Right lobe of liver (tissue), 6 donors: ENCODE measurements at regions not wholly inside any gene's neighbourhood (a gene's known extent, or its start where the extent isn't known, plus 50 kb on each side); places are given as distances from the start of the nearest gene placed in this dataset.

ENCODE experiments used
- ATAC-seq, 4 donors: fragments of 200-7000 bp; cut with Tn5 transposase; one replicate each; pipeline ENCODE4 v1.9.1; 2020; ENCODE audit warnings: mild to moderate bottlenecking in 4 of 4, moderate library complexity in 4 of 4
- DNase-seq, 3 donors: peaks; one replicate each; pipeline ENCODE4 v3.0.0-alpha.2; 2020
- H3K27ac ChIP-seq, 3 donors: fragments of 200-600 bp; one replicate each; pipeline ENCODE4 v1.8.0; 2022
- H3K27me3 ChIP-seq, 2 donors: fragments of 200-600 bp; one replicate each; pipeline ENCODE4 v1.8.0; 2022
- H3K36me3 ChIP-seq, 4 donors: fragments of 200-600 bp; sonication (generic) in 1 of 4; one replicate each; pipeline versions ENCODE4 v1.5.1 to v1.8.0; 2017 to 2022; ENCODE audit warnings: control low read depth in 1 of 4
- H3K4me1 ChIP-seq, 4 donors: fragments of 200-600 bp; sonication (generic) in 1 of 4; one replicate each; pipeline versions ENCODE4 v1.5.1 to v1.8.0; 2017 to 2022; ENCODE audit warnings: control low read depth in 1 of 4
- H3K4me3 ChIP-seq, 3 donors: fragments of 200-600 bp; one replicate each; pipeline ENCODE4 v1.8.0; 2022
- H3K9me3 ChIP-seq, 4 donors: fragments of 200-600 bp; sonication (generic) in 1 of 4; one replicate each; pipeline versions ENCODE4 v1.5.1 to v1.8.0; 2017 to 2022; ENCODE audit warnings: control low read depth in 1 of 4
- CTCF ChIP-seq, 4 donors: fragments of 200-600 bp in 3 of 4; fragments of 450-650 bp in 1 of 4; IDR thresholded peaks; one replicate each; pipeline versions ENCODE4 v1.5.1 to v1.8.0; 2016 to 2022; ENCODE audit warnings: antibody characterized with exemption in 4 of 4, mild to moderate bottlenecking in 2 of 4
- POLR2A ChIP-seq: fragments of 450-650 bp; IDR thresholded peaks from one replicate; pipeline ENCODE4 v1.6.1; 2017; ENCODE audit warnings: antibody characterized with exemption, mild to moderate bottlenecking
- WGBS: methylation state at CpG from one replicate; pipeline ENCODE4 v1.1.6; 2018; ENCODE audit warnings: low coverage, low lambda C conversion rate; ENCODE audit not compliant: insufficient coverage; ENCODE audit errors: missing lambda C conversion rate; 5-methylcytosine and 5-hydroxymethylcytosine counted together
- intact Hi-C, 2 donors: fragments of 100-400 bp; cut with DNase I; formaldehyde crosslinking; loops; one replicate each; pipeline versions ENCODE4 v1.11.2 to v1.14.1; 2022
- donor health status: DM: no; HTN: yes; CAD: no.
- donor health status: DM: no; HTN: no; CAD: no.
- donor health status: DM: no; HTN: no; CAD: no.
- donor health status: DM: no; HTN: yes; CAD: no.
- donor health status: DM: no; HTN: yes; CAD: no.

DNA sequence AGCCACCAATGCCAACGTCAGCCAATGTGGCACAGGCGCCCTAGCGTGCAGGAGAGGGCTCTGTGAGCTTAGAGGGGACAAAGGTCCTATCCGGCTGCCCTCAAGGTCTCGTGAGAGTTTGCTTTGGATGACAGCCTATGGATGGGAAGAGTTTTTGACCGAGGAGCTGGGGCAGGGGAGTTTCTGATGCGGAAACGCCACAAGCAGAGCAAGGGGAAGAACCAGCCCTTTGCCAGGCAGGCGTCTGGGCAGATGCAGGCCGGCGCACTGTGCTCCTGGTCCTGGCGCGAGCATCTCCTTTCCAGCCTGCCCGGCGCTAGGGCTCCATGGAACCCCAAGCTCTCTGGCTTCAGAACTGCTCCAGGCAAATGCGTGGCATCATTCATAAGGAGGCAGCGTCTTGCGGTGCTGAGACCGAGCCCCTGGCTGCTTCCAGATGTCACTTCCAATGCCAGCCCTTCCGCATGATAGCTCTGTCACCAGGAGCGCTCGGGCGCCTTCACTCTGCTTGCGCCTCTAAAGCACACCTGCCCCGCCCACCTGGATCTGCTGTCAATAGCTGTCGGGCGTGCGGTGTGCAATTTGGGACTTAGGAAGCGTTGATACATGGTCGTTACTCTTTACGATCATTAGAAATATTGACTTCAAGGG is 374.9 kb upstream of the IRX1 start:
- no peaks in the 10 kb centered on the region for H3K27me3 ChIP-seq
- H3K4me3 ChIP-seq = no peak overlapping the region
- TF ChIP-seq CTCF (IDR thresholded peaks at IDR 0.05) (no peak), POLR2A (no peak)
- H3K4me1 ChIP-seq = no peaks in the 10 kb centered on the region
- no peaks in the 10 kb centered on the region for H3K36me3 ChIP-seq
- ATAC-seq (no peak), DNase-seq (no peak)
- H3K27ac ChIP-seq = no peak overlapping the region
- no peaks in the 10 kb centered on the region for H3K9me3 ChIP-seq
- intact Hi-C loops = no loop called here
- WGBS = 73% methylated on average over 18 of the region's 31 CpGs

- H3K27ac ChIP-seq = no peak overlapping the region
- no peak for ATAC-seq
- H3K9me3 ChIP-seq = no peaks in the 10 kb centered on the region
- H3K36me3 ChIP-seq = no peaks in the 10 kb centered on the region
- no peak for DNase-seq
- H3K4me1 ChIP-seq = no peaks in the 10 kb centered on the region
- H3K4me3 ChIP-seq = no peak overlapping the region
- TF ChIP-seq POLR2A (no peak), CTCF (IDR thresholded peaks at IDR 0.05) (no peak)
- 64% methylated on average over 8 of the region's 13 CpGs for WGBS
- no peaks in the 10 kb centered on the region for H3K27me3 ChIP-seq
- intact Hi-C loops = no loop called here
Measured at GRCh38 chr5:3220201-3220600, 375.4 kb upstream of the IRX1 start.

- H3K9me3 ChIP-seq = no peaks in the 10 kb centered on the region
- no peaks in the 10 kb centered on the region for H3K27me3 ChIP-seq
- H3K4me1 ChIP-seq = no peaks in the 10 kb centered on the region
- H3K4me3 ChIP-seq = no peak overlapping the region
- no peak for ATAC-seq
- WGBS = 60% methylated on average over 8 of the region's 20 CpGs
- no peaks in the 10 kb centered on the region for H3K36me3 ChIP-seq
- TF ChIP-seq CTCF (IDR thresholded peaks at IDR 0.05) (no peak), POLR2A (no peak)
- H3K27ac ChIP-seq = no peak overlapping the region
- intact Hi-C loops = no loop called here
- DNase-seq = no peak
Measured at GRCh38 chr5:3218916-3219650, 376.5 kb upstream of the IRX1 start.

DNA sequence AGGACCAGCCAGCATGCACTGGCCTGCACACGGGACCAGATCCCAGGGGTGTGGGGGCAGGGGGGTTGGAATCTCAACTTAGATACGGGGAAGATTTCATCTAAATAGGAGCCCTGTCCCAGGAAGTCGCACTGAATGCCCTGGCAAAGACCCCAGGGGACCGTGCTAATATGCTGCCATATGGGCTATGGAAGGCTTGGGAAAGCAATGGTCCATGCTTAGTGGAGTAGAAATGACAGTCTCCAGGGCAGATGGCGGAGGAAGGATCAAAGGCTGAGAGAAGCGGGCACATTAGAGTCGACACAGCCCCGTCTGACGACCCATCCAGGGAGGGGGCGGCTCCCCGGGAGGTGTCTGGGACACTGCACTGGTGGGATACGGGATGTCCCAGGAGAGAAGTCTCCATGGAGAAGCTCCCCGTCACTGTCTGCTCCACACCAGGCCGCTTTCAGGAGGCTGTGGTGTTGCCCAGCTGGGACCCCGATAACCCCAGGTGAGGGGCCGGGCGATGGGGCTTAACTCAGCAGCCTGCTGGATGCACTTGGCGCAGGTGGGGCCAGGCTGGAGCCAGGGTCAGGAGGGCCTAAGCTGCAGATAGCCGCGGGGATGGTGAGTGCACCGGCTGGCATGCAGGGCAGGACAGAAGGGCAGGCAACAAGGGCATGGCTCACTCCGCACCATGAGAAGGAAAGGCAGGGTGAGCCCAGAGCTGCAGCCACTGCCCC is 377.7 kb upstream of the IRX1 start:
- WGBS = 79% methylated on average over 6 of the region's 22 CpGs
- DNase-seq = no peak

More for the DNA sequence above, 377.7 kb upstream of the IRX1 start:
- TF ChIP-seq CTCF (IDR thresholded peaks at IDR 0.05) (no peak), POLR2A (no peak)
- no peak for ATAC-seq
- Histone ChIP-seq H3K4me1 (no peaks in the 10 kb centered on the region), H3K9me3 (no peaks in the 10 kb centered on the region), H3K36me3 (no peaks in the 10 kb centered on the region), H3K27ac (no peak overlapping the region), H3K4me3 (no peak overlapping the region), H3K27me3 (no peaks in the 10 kb centered on the region)
- intact Hi-C loops = no loop called here
